HG03432 (cell line): ENCODE measurements at regions not wholly inside any gene's neighbourhood (a gene's known extent, or its start where the extent isn't known, plus 50 kb on each side); places are given as distances from the start of the nearest gene placed in this dataset.

Experiments used
- ATAC-seq: cut with Tn5 transposase; IDR thresholded peaks from one replicate; pipeline ENCODE4 v1.9.1; 2021; ENCODE audit warnings: mild to moderate bottlenecking, moderate library complexity; ENCODE audit not compliant: unreplicated experiment

DNA sequence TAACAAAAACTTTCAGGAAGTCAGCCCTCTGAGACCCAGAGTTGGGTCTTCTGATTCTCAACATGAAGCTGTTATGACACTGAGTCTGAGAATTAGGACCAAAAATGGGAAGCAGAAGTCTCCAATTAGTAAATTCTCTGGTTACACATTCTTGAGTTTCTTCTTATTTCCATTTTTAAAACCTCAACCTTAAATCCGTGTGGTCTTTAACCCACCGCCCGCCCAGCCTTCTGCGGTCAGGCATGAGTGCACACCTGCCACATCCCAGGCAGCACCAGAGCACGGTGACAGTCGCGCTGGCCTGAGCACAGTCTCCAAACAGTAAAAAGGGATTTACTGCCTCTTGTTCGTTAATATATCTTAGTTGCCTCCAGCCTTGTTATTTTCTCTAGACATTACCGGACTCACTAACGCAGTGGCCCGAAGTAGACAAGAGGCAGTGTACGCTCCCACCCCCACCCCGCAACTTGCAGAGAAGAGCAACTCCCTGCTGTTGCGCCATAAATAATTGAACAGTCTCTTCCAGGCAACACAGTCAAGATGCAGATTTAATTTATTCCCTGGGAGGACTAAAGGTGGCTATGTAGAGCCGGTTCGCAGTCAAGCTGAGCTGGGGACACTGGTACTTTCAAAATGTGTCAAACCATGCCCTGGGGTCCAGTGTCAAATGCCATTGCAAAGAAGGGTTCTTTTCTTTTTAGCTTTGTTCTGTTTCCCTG is 147.0 kb upstream of the CELF2 start:
- ATAC-seq, result peak; percentile 51

DNA sequence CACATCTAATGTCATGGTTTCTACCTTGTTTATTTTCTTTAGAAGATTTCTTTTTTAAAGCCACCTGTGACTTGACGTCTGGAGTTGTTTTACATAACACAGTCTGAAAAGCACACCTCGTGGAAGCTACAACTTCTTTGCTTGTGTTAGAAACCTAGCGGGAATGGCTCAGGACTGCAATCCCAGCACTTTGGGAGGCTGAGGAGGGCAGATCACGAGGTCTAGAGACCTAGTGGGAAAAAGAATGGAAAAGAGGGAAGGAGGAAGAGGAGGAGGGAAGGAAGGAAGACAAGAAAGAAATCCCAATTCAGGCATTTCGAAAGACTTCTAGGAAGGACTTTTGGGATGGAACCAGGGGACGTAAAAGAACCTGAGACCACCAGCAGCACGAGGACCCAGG is 146.3 kb upstream of the CELF2 start:
- ATAC-seq, result no peak

DNA sequence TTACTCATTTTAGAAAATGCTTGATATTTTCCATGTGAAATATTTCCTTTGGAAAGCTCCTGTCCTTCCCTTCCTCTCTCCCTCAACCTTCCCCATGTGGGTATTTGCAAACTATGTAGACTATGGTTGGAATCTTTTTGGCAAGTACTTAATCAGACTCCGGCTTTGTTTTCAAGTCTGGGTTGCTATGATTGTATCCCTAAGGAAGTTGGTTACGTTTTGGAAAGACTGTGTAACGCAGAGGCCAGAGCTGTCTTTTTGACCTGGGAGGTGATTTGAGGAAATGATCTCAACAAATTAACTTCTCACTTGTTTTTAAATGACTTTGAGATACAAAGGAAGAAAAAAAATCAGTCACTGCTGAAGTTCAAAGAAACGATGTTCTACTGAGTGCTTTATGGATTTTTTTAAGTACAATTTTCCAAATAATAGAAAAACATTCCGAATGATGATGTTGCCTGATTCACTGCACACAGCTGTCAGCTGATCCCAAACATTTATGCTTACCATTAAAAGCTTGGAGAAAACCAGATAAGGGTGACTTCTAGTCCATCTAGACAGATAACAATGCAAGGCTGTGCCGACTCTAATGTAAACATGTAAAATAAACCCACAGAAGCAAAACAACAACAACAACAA is 145.5 kb upstream of the CELF2 start:
- ATAC-seq, result no peak

DNA sequence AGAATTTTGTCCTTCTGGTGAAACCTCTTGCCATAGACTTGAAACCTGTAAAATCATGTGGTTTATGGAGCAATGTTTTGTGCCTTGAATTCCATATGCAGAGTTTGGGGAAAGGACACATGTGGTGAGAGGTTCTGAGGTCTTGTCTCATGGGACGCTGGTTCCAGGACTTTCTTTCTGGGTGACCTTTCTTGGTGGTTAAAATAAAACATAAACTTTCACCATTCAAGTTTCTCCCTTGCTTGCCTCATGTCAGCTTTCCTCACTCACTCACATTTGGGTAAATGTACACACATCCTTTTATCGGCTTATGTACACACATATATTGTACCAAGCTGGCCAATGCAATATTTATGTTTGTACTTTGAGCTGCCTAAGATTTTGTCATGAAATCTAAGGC is 144.9 kb upstream of the CELF2 start:
- ATAC-seq, result no peak

DNA sequence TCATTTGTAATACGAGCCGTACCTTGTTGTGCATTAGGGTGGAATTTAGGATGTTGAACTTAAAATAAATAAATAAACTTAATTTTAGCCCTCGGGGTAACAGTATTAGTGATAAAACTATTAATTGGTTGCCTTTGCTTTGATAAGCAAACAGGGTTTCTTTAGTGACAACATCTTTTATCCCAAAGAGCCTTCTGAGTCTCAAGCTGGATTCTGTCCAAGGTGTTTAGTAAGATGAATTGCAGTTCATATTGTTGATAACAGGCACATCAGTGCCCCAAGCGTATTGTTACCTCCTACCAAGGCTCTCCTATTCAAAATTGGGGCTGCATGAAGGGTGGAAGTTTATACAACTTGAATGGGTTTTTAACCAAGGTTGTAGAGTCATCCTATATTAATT is 144.4 kb upstream of the CELF2 start:
- ATAC-seq, result no peak

DNA sequence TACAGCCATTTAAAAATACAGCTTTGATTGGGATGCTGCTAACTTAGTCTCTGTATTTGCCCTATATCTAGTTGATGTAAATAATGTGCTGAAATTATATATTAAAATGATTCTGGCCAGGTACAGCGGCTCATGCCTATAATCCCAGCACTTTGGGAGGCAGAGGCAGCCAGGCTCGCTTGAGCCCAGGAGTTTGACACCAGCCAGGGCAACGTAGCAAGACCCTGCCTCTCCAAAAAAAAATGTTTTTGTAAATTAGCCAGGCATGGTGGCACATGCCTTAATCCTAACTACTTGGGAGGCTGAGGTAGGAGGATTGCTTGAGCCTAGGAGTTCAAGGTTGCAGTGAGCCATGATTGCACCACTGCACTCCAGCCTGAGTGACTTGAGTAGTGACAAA is 143.8 kb upstream of the CELF2 start:
- no peak for ATAC-seq

DNA sequence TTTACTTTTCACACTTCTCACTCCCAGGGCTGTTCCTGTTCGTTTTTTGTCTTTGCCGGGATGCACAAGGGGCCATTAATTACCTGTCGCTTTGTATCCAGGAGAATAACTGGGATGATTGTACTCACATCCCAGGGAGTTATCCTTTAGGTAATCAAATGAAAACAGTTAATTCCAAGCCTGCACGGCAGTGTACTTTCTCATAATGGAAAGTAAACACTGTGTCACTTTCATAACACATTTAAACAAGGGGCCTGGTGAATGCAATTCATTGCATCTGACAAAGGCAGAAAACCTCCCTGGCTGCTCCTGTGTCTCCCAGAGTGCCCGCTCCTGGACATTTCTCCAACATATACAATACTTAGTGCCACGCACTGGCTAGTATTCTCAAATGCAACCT is 138.7 kb upstream of the CELF2 start:
- no peak for ATAC-seq

DNA sequence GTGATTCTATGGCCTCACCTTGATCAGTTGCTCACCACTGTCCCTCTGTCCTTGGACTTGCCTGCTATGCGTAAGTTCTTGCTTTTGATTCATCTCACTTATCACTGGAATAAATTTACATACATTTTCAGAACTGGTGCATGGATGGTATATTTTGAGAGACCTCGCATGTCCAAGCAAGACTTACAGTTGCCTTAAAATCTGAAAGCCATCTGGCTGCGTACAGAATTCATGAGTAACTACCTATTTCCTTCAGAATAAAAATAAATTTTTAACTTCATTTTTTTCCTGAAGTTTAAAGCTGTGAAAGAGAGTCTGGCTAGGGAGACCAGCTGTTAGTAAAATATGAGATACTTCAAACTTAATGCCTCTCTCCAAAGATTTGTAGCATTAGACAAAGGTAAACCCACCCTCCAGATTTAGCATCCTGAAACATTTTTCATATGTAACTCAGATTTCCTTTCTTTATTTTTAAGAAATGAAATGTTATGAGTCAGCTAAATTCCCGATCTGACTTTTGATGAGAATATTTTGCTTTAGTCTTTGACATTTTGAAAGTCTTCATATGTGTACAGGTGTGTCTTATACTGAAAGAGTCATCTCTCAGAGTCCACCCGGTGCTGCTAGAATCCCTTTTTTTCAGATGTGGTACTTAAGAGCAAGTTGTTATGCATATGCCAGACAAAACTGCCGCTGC is 136.4 kb upstream of the CELF2 start:
- no peak for ATAC-seq

DNA sequence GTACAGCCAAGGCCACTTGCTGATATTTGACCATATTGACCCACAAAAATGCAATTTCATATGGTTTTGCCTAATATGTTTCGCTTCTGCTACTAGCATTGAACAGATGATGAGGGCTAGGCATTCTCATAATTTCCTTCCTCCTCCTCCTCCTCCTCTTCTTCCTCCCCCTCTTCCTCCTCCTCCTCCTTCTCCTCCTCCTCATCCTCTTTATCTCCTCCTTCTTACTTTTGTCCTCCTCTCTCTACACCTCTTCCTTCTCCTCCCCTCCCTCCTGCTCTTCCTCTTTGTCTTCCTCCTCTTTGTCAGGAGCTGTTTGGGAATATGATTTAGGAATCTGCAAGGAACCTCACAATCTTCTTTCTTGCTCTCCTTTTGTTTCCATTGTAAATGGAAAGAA is 133.9 kb upstream of the CELF2 start:
- no peak for ATAC-seq

DNA sequence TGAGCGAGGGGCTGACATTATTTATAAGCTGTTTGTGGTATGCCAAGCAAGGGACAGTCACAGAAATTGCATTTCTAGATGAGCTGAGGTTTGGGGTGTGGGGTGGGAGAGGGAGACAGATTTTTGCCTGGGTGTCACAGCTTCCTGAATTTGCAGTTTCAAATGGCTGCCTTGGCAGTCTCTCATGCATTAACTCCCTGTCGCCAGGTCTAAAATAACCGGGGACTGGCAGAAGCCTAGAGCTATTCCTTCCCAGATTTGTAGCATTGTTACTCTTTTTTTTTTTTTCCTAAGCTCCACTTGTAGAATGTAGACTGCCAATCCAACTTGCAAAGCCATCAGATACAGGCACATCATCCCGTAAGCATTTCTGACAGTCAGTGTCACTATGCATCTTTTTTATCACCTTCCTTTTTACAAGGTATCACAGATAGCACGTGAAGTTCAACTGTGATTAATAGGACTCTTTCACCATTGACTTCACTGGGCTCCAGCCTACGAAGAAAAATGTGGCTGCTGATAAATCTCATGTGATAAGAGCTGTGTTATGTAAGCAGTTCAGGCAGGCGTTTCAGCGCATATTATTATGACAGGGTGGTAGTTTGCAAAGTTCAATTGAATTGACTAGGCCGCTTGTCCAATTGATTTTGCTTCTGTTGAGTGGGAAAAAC is 130.7 kb upstream of the CELF2 start:
- no peak for ATAC-seq

DNA sequence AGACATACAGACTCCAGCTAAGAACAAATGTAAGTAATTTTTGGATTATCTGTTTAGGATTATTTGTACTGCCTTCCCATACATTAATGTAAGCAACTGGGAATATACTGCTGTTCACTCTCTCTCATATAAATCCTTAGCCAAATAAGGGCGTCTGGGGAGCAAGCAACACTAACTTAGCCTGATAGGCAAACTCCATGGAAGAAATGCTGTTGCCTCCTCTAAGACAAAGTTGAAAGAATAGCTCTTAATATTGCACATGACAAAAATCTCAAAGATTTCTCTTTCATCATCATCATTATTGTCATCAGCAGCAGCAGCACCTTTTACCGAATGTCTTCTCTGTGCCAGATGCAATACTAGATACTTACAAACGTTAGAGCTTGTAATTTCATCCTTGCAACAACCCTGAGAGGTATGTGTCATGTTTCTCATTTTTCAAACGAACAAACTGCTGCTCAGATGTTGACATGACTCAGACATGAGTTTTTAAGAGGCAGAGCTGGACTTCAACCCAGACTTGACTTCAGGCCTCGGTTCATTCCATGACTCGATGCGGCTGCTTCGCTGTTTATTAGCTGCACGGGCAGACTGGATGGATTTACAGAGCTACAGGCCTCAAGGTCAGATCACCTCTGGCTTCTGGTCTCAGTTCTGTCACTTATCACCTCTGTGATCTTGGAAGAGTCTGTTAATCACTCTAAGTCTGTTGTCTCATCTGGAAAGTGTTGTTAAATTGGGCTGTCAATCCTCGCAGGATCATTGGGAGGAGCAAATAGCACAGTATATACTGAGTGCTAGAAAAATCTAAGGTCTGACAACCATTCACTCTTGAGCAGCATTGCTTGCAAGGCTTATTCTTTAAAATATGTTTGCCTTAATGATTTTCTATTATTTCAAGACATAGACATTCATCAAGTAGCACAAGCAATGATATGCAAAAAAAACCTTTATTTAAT is 126.3 kb upstream of the CELF2 start:
- ATAC-seq, result no peak

DNA sequence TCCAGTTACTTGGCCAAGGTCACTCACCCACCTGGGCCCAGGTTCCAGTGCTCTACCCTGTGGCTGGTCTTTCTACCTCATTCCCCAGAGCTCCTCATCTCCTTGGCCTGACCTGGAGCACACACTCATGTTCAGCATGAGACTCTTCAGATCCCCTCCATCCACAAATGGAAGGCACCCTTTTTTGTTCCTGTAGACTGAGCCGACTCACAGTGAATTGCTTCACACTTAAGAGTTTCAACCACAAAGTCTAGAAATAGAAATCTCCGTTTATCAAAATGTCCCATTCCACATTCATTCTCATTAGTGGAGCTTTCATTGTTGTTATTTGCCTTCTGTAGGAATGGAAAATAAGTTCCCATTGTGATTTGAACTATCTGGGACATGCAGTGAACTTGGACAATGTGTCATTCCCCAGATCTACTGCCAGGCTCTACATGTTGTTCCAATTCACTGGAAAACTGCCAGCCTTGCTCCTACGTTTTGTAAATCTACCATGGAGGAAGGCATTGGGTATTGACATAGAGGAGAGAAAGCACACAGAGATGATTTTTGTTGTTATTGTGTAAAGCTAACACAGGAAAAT is 125.3 kb upstream of the CELF2 start:
- no peak for ATAC-seq

DNA sequence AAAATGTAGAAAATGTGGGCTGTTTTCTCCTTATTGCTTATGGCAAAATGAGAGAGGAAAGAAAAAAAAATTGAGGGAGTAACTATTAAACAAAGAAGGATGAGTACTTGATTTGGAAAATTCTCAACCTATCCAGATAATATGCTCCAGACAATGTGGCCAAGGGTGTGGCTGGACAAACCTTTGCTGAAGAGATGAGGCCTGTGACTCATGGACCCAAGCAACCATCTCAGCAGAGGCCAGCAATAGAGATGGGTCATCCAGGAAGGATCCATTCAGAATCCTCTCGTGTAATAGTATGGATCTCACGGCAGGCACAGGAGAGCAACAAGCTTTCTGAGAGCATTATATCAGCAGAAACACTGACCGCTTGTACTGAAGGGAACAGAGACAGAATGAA is 120.3 kb upstream of the CELF2 start:
- ATAC-seq, result no peak

DNA sequence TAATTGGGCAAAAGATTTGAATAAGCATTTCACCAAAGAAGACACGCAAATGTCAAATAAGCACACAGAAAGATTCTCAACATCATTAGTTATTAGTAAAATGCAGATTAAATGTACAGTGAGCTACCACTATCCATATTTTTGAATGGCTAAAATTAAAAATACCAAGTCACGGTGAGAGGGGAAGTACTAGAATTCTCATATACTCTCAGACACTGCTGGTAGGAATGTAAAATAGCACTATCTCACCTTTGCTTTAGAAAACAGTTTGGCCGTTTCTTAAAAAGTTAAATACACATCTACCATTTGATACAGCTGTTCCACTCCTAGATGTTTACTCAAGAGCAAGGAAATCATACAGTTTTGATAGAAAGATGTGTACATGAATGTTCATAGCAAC is 115.8 kb upstream of the CELF2 start:
- no peak for ATAC-seq

DNA sequence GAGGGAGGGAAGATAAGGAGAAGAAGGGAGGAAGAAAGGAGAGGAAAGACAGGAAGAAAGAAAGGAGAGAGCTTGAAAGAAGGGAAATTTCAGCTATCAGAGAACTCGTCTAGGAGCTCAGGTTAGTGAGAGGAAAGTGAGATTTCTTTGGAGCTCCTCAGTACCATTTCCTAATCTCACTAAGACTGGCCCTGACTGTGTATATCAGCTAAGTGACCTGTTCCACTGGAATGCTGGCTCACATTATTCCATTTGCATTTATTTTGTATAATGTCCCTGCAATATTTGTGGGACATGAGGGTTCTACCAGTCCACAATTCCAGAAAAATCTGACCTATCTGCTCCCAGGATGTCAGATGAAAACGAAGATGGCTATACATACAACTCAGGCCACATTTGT is 114.7 kb upstream of the CELF2 start:
- no peak for ATAC-seq

DNA sequence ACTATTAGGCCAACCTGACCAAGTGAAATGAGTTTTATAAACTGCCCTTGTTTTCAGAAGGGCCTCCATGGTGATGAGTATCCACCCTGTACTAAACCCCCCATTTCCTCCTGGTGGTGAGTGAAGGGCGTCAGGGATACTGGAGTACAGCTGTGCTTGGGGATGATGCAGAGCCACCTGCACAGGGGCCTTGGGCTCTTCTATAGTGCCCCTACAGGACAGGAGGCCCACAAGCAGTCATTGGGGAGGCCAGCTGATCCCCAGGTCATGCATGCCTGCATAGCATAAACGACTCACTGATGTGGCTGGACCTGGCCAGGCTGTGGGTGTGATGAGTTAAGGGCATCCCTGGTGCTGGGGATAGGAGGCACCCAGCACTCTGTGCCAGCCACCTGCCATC is 114.1 kb upstream of the CELF2 start:
- no peak for ATAC-seq

DNA sequence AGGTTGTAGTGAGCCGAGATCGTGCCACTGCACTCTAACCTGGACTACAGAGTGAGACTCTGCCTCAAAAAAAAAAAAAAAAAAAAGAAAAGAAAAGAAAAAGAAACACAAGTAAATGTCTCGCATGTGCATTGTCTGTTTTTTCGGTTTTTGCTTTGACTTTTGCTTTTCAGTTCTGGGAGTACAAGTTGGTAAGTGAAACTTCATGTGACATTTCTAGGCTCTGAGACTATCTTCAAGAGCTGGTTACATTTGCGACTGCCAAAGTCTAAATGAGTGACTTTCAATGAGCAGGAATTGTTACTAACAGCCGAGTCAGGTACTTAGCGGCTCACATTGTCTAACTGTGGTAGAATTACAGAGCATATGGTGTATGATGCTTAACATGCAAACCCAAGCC is 107.0 kb upstream of the CELF2 start:
- no peak for ATAC-seq

DNA sequence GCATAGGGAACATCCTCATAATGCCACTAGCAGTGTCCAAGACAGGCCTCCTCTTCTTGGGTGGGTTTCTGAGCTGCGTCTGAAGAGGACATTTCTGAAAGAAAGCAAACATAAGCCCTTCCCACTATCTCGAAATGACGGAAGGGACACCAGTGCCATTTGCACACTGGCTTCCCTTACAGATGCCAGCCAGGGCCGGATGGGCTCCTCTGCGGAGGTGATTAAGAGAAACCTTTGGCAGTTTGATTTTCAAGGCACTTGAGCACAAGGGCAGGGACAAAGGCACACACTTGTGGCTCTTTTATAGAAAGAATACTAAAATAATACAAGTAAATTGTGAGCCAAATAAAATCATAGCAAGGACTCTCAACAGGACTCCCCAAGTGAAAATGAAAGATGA is 106.6 kb upstream of the CELF2 start:
- no peak for ATAC-seq

DNA sequence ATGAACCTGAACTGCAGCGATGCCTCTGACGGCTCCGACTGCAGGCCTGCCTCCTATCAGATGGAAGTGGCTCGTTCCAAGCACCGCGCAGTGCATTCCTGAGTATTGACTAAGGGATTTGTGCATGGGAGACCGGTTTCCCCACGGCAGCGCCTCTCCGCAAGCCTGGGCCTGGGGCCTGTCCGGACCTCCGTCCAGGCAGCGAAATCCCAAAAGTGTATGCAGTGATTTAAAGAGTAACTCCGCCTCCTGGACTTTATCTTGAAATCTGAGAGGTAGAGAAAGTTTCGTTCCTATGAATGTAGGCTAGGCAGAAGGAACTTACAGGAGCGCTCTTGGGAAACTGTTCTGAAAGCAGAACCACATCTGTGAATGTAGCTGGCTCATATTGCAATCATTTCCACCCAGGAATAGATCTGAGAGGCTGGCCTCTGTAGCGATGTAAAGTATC is 106.2 kb upstream of the CELF2 start:
- ATAC-seq, result no peak

DNA sequence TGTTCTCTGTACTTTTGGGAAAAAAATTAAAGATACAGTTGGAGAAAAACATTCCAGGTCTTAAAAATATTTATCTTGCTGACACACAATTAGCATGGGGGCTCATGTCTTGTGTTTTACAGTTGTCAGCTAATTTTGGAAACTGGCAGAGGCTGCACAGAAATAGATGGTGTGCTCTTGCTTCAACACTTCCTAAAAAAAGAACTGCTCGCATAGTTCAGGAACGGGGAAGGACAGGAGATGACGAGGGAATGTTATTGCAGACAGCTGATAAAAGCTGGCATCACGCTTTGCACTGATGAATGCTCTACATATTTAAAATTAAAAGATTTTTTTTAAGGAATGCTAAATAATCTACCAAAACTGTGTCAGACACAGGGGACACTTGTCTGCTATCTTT is 103.5 kb upstream of the CELF2 start:
- no peak for ATAC-seq
